Sigmoid colon (tissue), 6 donors: ENCODE measurements at regions not wholly inside any gene's neighbourhood (a gene's known extent, or its start where the extent isn't known, plus 50 kb on each side); places are given as distances from the start of the nearest gene placed in this dataset.

Experiments
- DNase-seq: peaks from one replicate; pipeline ENCODE4 v3.0.0-alpha.2; 2019
- H3K27ac ChIP-seq, 4 donors: fragments of 200-600 bp; sonication (generic); one replicate each; pipeline ENCODE4 v1.5.1; 2016 to 2019; ENCODE audit warnings: mild to moderate bottlenecking in 1 of 4
- H3K27me3 ChIP-seq, 3 donors: fragments of 200-600 bp; sonication (generic); one replicate each; pipeline ENCODE4 v1.5.1; 2019; ENCODE audit warnings: mild to moderate bottlenecking in 1 of 3
- H3K36me3 ChIP-seq, 4 donors: fragments of 200-600 bp; sonication (generic); one replicate each; pipeline ENCODE4 v1.5.1; 2016 to 2019
- H3K4me1 ChIP-seq, 4 donors: fragments of 200-600 bp; sonication (generic); one replicate each; pipeline ENCODE4 v1.5.1; 2017 to 2019
- H3K4me3 ChIP-seq, 4 donors: fragments of 200-600 bp; sonication (generic); one replicate each; pipeline ENCODE4 v1.5.1; 2017 to 2019; ENCODE audit warnings: mild to moderate bottlenecking in 2 of 4, moderate library complexity in 1 of 4
- H3K9me3 ChIP-seq, 4 donors: fragments of 200-600 bp in 3 of 4; sonication (generic) in 3 of 4; one replicate each; pipeline versions ENCODE4 v1.5.1 to v1.6.1; 2013 to 2019
- CTCF ChIP-seq, 4 experiments: fragments of 450-650 bp in 3 of 4; fragments of 200-600 bp in 1 of 4; IDR thresholded peaks; one replicate each; pipeline ENCODE4 v1.5.1; 2016 to 2019; ENCODE audit warnings: antibody characterized with exemption in 4 of 4, mild to moderate bottlenecking in 3 of 4, moderate library complexity in 2 of 4
- EP300 ChIP-seq, 4 donors: sonication (generic); formaldehyde crosslinking; IDR thresholded peaks; one replicate each; pipeline ENCODE4 v1.6.1; 2017; ENCODE audit warnings: antibody characterized with exemption in 4 of 4
- POLR2A ChIP-seq, 2 donors: fragments of 450-650 bp; IDR thresholded peaks; one replicate each; pipeline ENCODE4 v1.6.1; 2016; ENCODE audit warnings: antibody characterized with exemption in 2 of 2, mild to moderate bottlenecking in 2 of 2, moderate library complexity in 2 of 2
- POLR2AphosphoS5 ChIP-seq, 4 donors: sonication (generic); formaldehyde crosslinking; IDR thresholded peaks; one replicate each; pipeline ENCODE4 v1.6.1; 2017; ENCODE audit warnings: antibody characterized with exemption in 4 of 4
- WGBS, 2 donors: extraction: QIAGEN DNeasy Blood & Tissue Kit; methylation state at CpG; one replicate each; pipeline ENCODE4 v1.1.7; 2013; 5-methylcytosine and 5-hydroxymethylcytosine counted together
- intact Hi-C: fragments of 100-400 bp; cut with DNase I; formaldehyde crosslinking; loops from one replicate; pipeline ENCODE4 v1.15.1; 2023
- donor health status: healthy with polysubstance abuse.
- donor health status: healthy.

GRCh38 chr1:213830371-213830770 is 157.4 kb upstream of the PROX1 start:
- Histone ChIP-seq H3K9me3 (no peaks in the 10 kb centered on the region), H3K27me3 (no peaks in the 10 kb centered on the region), H3K4me1 (no peaks in the 10 kb centered on the region), H3K27ac (no peak overlapping the region), H3K36me3 (no peaks in the 10 kb centered on the region), H3K4me3 (no peak overlapping the region)
- 81 to 86% methylated on average over 6 of the region's 6 CpGs for WGBS, 2 donors
- no peak for TF ChIP-seq POLR2A (IDR thresholded peaks at IDR 0.05)
- DNase-seq = no peak
- intact Hi-C loops = no loop called here

- Histone ChIP-seq H3K27me3 (no peaks in the 10 kb centered on the region), H3K36me3 (no peaks in the 10 kb centered on the region), H3K4me3 (no peak overlapping the region), H3K9me3 (no peaks in the 10 kb centered on the region), H3K4me1 (no peaks in the 10 kb centered on the region), H3K27ac (no peak overlapping the region)
- TF ChIP-seq POLR2AphosphoS5 (IDR thresholded peaks at IDR 0.05) = no peak
- no peak for TF ChIP-seq EP300 (IDR thresholded peaks at IDR 0.05)
- no peak for TF ChIP-seq POLR2A (IDR thresholded peaks at IDR 0.05)
- TF ChIP-seq CTCF (IDR thresholded peaks at IDR 0.05) = no peak
- intact Hi-C loops = no loop called here
- DNase-seq = no peak
- 75 to 84% methylated on average over 3 of the region's 3 CpGs for WGBS, 2 donors
Measured at GRCh38 chr1:213840575-213840974, 147.2 kb upstream of the PROX1 start.

GRCh38 chr1:213844632-213845031 is 143.1 kb upstream of the PROX1 start:
- DNase-seq = no peak
- no peaks in the 10 kb centered on the region for H3K27me3 ChIP-seq
- no peaks in the 10 kb centered on the region for H3K4me1 ChIP-seq
- no peaks in the 10 kb centered on the region for H3K36me3 ChIP-seq
- no peak overlapping the region for H3K27ac ChIP-seq
- intact Hi-C loops = no loop called here
- H3K9me3 ChIP-seq = no peaks in the 10 kb centered on the region
- WGBS, 2 donors = 71 to 77% methylated on average over 2 of the region's 2 CpGs
- no peak overlapping the region for H3K4me3 ChIP-seq
- no peak for TF ChIP-seq POLR2AphosphoS5 (IDR thresholded peaks at IDR 0.05)
- TF ChIP-seq EP300 (IDR thresholded peaks at IDR 0.05) = no peak
- TF ChIP-seq CTCF (IDR thresholded peaks at IDR 0.05) = no peak
- no peak for TF ChIP-seq POLR2A (IDR thresholded peaks at IDR 0.05)

- WGBS, 2 donors = 47 to 79% methylated on average over 2 of the region's 2 CpGs
- Histone ChIP-seq H3K27me3 (no peaks in the 10 kb centered on the region), H3K4me1 (no peaks in the 10 kb centered on the region), H3K4me3 (no peak overlapping the region), H3K36me3 (no peaks in the 10 kb centered on the region), H3K9me3 (no peaks in the 10 kb centered on the region), H3K27ac (no peak overlapping the region)
- DNase-seq = no peak
- intact Hi-C loops = no loop called here
- TF ChIP-seq CTCF (IDR thresholded peaks at IDR 0.05) = no peak
Measured at GRCh38 chr1:213852107-213852506, 135.7 kb upstream of the PROX1 start.

- no peaks in the 10 kb centered on the region for H3K4me1 ChIP-seq
- no peaks in the 10 kb centered on the region for H3K36me3 ChIP-seq
- H3K4me3 ChIP-seq = no peak overlapping the region
- no peaks in the 10 kb centered on the region for H3K27me3 ChIP-seq
- TF ChIP-seq POLR2A (IDR thresholded peaks at IDR 0.05) = no peak
- TF ChIP-seq CTCF (IDR thresholded peaks at IDR 0.05) = no peak
- TF ChIP-seq POLR2AphosphoS5 (IDR thresholded peaks at IDR 0.05) = no peak
- no peak for TF ChIP-seq EP300 (IDR thresholded peaks at IDR 0.05)
- H3K9me3 ChIP-seq = no peaks in the 10 kb centered on the region
- intact Hi-C loops = no loop called here
- H3K27ac ChIP-seq = no peak overlapping the region
- DNase-seq = no peak
- WGBS, 2 donors = 89 to 92% methylated on average over 1 of the region's 1 CpG
Measured at GRCh38 chr1:213858581-213858980, 129.2 kb upstream of the PROX1 start.
